Testis (tissue), 2 donors: ENCODE measurements at regions not wholly inside any gene's neighbourhood (a gene's known extent, or its start where the extent isn't known, plus 50 kb on each side); places are given as distances from the start of the nearest gene placed in this dataset.

Experiments
- CTCF ChIP-seq, 3 experiments: fragments of 450-650 bp in 2 of 3; fragments of 200-600 bp in 1 of 3; sonication (generic) in 1 of 3; IDR thresholded peaks; one replicate each; pipeline ENCODE4 v1.5.1; 2016 to 2019; ENCODE audit warnings: antibody characterized with exemption in 3 of 3, mild to moderate bottlenecking in 2 of 3, moderate library complexity in 1 of 3
- POLR2A ChIP-seq: fragments of 450-650 bp; IDR thresholded peaks from one replicate; pipeline ENCODE4 v1.6.1; 2017; ENCODE audit warnings: antibody characterized with exemption, mild to moderate bottlenecking, moderate library complexity

- TF ChIP-seq CTCF (IDR thresholded peaks at IDR 0.05) (no peak), POLR2A (no peak)
Measured at GRCh38 chr6:22155551-22155950, 141.3 kb downstream of the PRL start.
